ENCODE measurements at regions not wholly inside any gene's neighbourhood (a gene's known extent, or its start where the extent isn't known, plus 50 kb on each side); places are given as distances from the start of the nearest gene placed in this dataset.
A peak's percentile ranks its signal among the peaks of the same experiment; 100 is the strongest.

DNA sequence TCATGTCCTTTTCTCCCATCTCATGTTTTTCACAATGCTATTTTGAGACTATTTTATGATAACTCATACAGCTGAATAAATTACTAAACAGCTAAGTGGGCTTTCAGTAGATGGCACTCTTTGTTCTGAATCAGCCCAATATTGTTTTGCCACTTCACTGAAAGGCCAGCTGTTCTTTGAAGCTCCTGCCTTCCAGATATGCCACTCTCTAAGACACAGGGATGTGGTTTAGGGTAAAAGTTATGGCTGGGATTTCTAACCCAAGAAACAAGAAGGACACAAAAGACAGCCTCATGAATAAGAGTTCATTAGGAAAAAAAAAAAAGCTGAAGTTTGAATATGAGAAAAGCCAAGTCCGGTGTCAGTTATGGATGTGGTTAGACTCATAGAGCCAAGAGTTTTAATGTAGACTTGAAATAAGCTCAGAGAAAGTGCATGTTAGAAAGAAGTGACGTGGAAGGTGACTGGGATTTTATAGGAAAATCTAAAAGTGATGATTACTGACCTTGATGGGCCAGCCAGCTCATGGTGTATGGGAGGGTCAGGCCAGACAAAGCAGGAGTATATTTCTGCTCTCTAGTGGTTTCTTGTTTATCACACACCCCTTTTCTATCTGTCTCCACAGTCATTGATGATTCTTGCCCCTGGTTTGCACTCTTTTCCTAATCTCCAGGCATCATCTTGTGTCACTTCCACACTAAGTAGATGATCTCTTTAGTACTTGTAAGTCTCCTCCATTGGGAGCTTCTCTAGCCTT lies 488.5 kb downstream of the NR2F1-AS1 start:
- H3K27ac ChIP-seq = no peak overlapping the region
- TF ChIP-seq ZFX (IDR thresholded peaks at IDR 0.05) = no peak
- TF ChIP-seq, protein P1, sequence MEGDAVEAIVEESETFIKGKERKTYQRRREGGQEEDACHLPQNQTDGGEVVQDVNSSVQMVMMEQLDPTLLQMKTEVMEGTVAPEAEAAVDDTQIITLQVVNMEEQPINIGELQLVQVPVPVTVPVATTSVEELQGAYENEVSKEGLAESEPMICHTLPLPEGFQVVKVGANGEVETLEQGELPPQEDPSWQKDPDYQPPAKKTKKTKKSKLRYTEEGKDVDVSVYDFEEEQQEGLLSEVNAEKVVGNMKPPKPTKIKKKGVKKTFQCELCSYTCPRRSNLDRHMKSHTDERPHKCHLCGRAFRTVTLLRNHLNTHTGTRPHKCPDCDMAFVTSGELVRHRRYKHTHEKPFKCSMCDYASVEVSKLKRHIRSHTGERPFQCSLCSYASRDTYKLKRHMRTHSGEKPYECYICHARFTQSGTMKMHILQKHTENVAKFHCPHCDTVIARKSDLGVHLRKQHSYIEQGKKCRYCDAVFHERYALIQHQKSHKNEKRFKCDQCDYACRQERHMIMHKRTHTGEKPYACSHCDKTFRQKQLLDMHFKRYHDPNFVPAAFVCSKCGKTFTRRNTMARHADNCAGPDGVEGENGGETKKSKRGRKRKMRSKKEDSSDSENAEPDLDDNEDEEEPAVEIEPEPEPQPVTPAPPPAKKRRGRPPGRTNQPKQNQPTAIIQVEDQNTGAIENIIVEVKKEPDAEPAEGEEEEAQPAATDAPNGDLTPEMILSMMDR (conservative IDR thresholded peaks at IDR 0.05) = peak; percentile 30

DNA sequence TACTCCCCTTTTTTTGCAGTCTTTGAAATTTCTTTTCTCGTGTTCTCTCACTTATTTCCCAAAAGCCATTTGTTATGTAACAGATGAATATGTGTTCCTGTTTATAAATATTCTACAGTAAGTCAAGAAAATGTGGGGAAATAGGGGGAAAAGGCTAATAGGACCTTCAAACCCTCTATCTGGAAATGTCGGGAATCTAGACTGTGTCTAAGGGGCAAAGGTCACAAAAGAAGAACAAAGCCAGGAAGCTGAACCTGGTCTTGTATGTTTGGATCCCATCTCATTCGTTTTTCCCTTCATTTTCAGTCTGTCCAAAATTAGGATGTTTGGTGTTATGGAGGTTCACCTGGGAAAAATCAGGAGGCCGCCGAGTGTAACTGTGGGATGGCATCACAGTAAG lies 490.3 kb downstream of the NR2F1-AS1 start:
- H3K27ac ChIP-seq = no peak overlapping the region
- TF ChIP-seq, protein P1 (conservative IDR thresholded peaks at IDR 0.05) = no peak
- TF ChIP-seq ZFX (IDR thresholded peaks at IDR 0.05) = no peak

GRCh38 chr5:93088592-93089389 lies 492.2 kb downstream of the NR2F1-AS1 start:
- no peak overlapping the region for H3K27ac ChIP-seq
- no peak for TF ChIP-seq ZFX (IDR thresholded peaks at IDR 0.05)
- TF ChIP-seq, protein P1 (conservative IDR thresholded peaks at IDR 0.05) = no peak

- H3K27ac ChIP-seq = no peak overlapping the region
- no peak for TF ChIP-seq ZFX (IDR thresholded peaks at IDR 0.05)
- TF ChIP-seq, protein P1 (conservative IDR thresholded peaks at IDR 0.05) = no peak
Measured at GRCh38 chr5:93087326-93087725, 493.7 kb downstream of the NR2F1-AS1 start.

- H3K27ac ChIP-seq = no peak overlapping the region
- no peak for TF ChIP-seq ZFX (IDR thresholded peaks at IDR 0.05)
- TF ChIP-seq, protein P1 (conservative IDR thresholded peaks at IDR 0.05) = no peak
Measured at GRCh38 chr5:93082981-93083380, 498.0 kb downstream of the NR2F1-AS1 start.

DNA sequence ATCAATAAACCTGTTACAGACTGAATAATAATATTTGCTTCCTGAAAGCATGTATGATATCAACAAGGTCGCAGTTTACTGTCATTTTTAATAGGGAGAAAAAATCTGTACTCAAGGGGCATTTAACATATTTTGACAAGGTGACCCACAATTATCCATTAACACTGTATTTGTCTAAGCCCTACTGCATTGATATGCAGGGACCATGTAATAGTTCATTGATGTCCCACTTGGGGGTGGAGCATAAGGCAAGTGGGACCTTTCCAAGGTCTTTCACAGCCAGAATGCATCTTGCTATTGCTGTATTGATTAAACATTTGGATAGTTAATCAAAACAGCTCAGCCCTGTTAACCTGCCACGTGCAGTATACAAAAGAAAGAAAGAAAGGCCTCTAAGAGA lies 502.0 kb downstream of the NR2F1-AS1 start:
- no peak overlapping the region for H3K27ac ChIP-seq
- TF ChIP-seq ZFX (IDR thresholded peaks at IDR 0.05) = no peak
- TF ChIP-seq, protein P1 (conservative IDR thresholded peaks at IDR 0.05) = no peak
